ENCODE measurements at regions not wholly inside any gene's neighbourhood (a gene's known extent, or its start where the extent isn't known, plus 50 kb on each side); places are given as distances from the start of the nearest gene placed in this dataset.

DNA sequence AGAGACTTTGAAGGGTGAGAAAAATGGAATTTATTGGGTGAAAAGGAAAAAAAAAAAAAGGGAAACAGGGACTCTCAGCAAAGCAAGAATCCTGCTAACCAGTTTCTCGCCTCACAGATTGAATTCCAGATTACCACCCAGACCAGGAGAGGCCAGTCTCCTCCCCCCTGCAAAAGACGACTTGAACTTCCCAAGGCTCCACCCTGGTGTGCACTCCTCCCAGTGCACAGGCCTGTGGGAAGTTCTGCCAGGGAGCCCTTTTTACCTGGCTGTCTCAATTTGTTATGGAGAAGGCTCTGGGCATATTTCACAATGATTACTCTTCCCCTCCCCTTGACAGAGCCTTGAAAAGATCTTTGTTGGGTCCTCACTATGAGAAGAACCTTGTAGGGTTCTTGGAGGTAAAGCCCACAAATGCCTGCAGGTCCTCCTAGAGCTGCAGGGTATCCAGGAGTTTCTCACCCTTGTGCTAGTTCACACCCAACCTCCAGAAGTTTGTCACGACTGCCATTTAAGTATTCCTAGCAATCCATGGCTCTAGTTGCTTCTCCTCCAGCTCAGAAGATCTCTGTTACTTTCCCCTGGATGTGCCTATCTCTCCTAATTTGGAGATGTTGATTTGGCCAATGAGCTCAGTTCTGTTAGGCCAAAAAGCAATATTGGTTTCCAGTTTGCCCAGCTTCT, 229.8 kb upstream of the TMTC4 start:
- TF ChIP-seq, protein P1, sequence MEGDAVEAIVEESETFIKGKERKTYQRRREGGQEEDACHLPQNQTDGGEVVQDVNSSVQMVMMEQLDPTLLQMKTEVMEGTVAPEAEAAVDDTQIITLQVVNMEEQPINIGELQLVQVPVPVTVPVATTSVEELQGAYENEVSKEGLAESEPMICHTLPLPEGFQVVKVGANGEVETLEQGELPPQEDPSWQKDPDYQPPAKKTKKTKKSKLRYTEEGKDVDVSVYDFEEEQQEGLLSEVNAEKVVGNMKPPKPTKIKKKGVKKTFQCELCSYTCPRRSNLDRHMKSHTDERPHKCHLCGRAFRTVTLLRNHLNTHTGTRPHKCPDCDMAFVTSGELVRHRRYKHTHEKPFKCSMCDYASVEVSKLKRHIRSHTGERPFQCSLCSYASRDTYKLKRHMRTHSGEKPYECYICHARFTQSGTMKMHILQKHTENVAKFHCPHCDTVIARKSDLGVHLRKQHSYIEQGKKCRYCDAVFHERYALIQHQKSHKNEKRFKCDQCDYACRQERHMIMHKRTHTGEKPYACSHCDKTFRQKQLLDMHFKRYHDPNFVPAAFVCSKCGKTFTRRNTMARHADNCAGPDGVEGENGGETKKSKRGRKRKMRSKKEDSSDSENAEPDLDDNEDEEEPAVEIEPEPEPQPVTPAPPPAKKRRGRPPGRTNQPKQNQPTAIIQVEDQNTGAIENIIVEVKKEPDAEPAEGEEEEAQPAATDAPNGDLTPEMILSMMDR (IDR thresholded peaks at IDR 0.05) = no peak
- no peak for TF ChIP-seq POLR2A (IDR thresholded peaks at IDR 0.05)
